ENCODE measurements at regions not wholly inside any gene's neighbourhood (a gene's known extent, or its start where the extent isn't known, plus 50 kb on each side); places are given as distances from the start of the nearest gene placed in this dataset.

DNA sequence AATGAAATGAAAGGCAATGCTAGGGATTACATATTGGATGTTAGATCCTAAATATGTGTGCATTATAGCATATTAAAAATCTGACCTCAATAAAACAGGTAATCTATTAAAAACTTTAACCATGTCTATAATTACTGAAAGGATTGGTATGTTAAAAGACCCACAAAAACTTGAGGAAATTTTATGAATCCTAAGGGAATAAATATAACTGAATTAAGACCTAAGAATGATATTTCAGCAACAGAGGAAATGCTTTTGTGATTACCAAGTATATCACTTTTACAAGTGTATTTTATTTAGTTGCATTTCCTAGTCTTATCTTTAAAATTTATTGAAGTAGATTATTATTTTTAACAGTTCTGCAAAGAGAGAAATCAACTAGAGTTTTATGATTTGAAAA lies 571.5 kb downstream of the HDGFL1 start:
- TF ChIP-seq, protein P1, sequence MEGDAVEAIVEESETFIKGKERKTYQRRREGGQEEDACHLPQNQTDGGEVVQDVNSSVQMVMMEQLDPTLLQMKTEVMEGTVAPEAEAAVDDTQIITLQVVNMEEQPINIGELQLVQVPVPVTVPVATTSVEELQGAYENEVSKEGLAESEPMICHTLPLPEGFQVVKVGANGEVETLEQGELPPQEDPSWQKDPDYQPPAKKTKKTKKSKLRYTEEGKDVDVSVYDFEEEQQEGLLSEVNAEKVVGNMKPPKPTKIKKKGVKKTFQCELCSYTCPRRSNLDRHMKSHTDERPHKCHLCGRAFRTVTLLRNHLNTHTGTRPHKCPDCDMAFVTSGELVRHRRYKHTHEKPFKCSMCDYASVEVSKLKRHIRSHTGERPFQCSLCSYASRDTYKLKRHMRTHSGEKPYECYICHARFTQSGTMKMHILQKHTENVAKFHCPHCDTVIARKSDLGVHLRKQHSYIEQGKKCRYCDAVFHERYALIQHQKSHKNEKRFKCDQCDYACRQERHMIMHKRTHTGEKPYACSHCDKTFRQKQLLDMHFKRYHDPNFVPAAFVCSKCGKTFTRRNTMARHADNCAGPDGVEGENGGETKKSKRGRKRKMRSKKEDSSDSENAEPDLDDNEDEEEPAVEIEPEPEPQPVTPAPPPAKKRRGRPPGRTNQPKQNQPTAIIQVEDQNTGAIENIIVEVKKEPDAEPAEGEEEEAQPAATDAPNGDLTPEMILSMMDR (IDR thresholded peaks at IDR 0.05; ENCODE audit: extremely low read depth in 1 of 2, insufficient read depth in 1 of 2, low read depth in 1 of 2, low read length in 2 of 2), result no peak
- no peak for TF ChIP-seq POLR2AphosphoS5 (IDR thresholded peaks at IDR 0.05; ENCODE audit: insufficient read depth, low read depth, low read length)
- TF ChIP-seq EZH2 (IDR thresholded peaks at IDR 0.05; ENCODE audit: borderline replicate concordance, low read depth, low read length, severe bottlenecking), result no peak
- TF ChIP-seq, protein P2, sequence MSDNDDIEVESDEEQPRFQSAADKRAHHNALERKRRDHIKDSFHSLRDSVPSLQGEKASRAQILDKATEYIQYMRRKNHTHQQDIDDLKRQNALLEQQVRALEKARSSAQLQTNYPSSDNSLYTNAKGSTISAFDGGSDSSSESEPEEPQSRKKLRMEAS (IDR thresholded peaks at IDR 0.05; ENCODE audit: insufficient read depth, insufficient read length), result no peak
- TF ChIP-seq POLR2A (IDR thresholded peaks at IDR 0.05; ENCODE audit: low read depth, low read length), result no peak
